Loucy (cell line): ENCODE measurements at regions not wholly inside any gene's neighbourhood (a gene's known extent, or its start where the extent isn't known, plus 50 kb on each side); places are given as distances from the start of the nearest gene placed in this dataset.

Experiments
- H2AFZ ChIP-seq: fragments of 200-600 bp; sonication (generic); 2 replicates; pipeline ENCODE4 v1.6.0; 2016; ENCODE audit warnings: antibody characterized with exemption, mild to moderate bottlenecking, low read length, moderate library complexity
- H3F3A ChIP-seq: fragments of 200-600 bp; 2 replicates; pipeline ENCODE4 v1.6.0; 2016; ENCODE audit warnings: antibody characterized with exemption, low read depth, mild to moderate bottlenecking
- H3K27me3 ChIP-seq: fragments of 200-600 bp; sonication (generic); 2 replicates; pipeline ENCODE4 v1.6.1; 2014; ENCODE audit warnings: low read length, mild to moderate bottlenecking; ENCODE audit not compliant: insufficient read depth, poor library complexity, severe bottlenecking
- H3K36me3 ChIP-seq: fragments of 200-600 bp; sonication (generic); 2 replicates; pipeline ENCODE4 v1.6.1; 2016; ENCODE audit warnings: low read length; ENCODE audit not compliant: insufficient read depth
- H3K4me1 ChIP-seq: fragments of 200-600 bp; sonication (generic); 2 replicates; pipeline ENCODE4 v1.5.1; 2014; ENCODE audit warnings: low read length, mild to moderate bottlenecking; ENCODE audit not compliant: insufficient read depth, poor library complexity, severe bottlenecking
- H3K4me2 ChIP-seq: fragments of 200-600 bp; sonication (generic); 2 replicates; pipeline ENCODE4 v1.6.0; 2014; ENCODE audit warnings: antibody characterized with exemption, low read length, low read depth, mild to moderate bottlenecking; ENCODE audit not compliant: poor library complexity, severe bottlenecking
- H3K4me3 ChIP-seq: fragments of 200-600 bp; sonication (generic); 2 replicates; pipeline ENCODE4 v1.5.1; 2014; ENCODE audit warnings: low read length, mild to moderate bottlenecking, mixed read lengths; ENCODE audit not compliant: poor library complexity, severe bottlenecking
- H3K79me2 ChIP-seq: fragments of 200-600 bp; sonication (generic); 2 replicates; pipeline ENCODE4 v1.6.1; 2014; ENCODE audit warnings: low read length; ENCODE audit not compliant: insufficient read depth
- H3K9ac ChIP-seq: fragments of 200-600 bp; sonication (generic); 2 replicates; pipeline ENCODE4 v1.6.0; 2014; ENCODE audit warnings: mild to moderate bottlenecking, low read depth, low read length, moderate library complexity; ENCODE audit not compliant: poor library complexity, severe bottlenecking
- H3K9me2 ChIP-seq: fragments of 200-600 bp; sonication (generic); replicated peaks from 2 replicates; pipeline ENCODE4 v1.6.1; 2016; ENCODE audit warnings: low read depth, low read length, mixed read lengths
- H3K9me3 ChIP-seq: fragments of 200-600 bp; sonication (generic); 2 replicates; pipeline ENCODE4 v1.6.1; 2014; ENCODE audit warnings: mild to moderate bottlenecking, antibody characterized with exemption, low read length, low read depth; ENCODE audit not compliant: insufficient read depth
- H4K20me1 ChIP-seq: fragments of 200-600 bp; sonication (generic); 2 replicates; pipeline ENCODE4 v1.6.0; 2014; ENCODE audit warnings: antibody characterized with exemption, low read length, mild to moderate bottlenecking; ENCODE audit not compliant: insufficient read depth, poor library complexity, severe bottlenecking
- CTCF ChIP-seq: fragments of 200-600 bp; sonication (generic); conservative IDR thresholded peaks from 2 replicates; pipeline ENCODE4 v1.5.1; 2014; ENCODE audit warnings: mild to moderate bottlenecking, antibody characterized with exemption, low read length
- EZH2phosphoT487 ChIP-seq: fragments of 200-600 bp; IDR thresholded peaks from 2 replicates; pipeline ENCODE4 v1.6.1; 2018; ENCODE audit warnings: antibody characterized with exemption, mild to moderate bottlenecking, moderate library complexity, borderline replicate concordance

GRCh38 chr6:169885831-169886230 lies 134.4 kb downstream of the ERMARD start:
- Histone ChIP-seq H3K4me1 (no peaks in the 10 kb centered on the region), H3K27me3 (no peaks in the 10 kb centered on the region), H3K9me2 (no peaks in the 10 kb centered on the region), H2AFZ (no peak overlapping the region), H3K79me2 (no peaks in the 10 kb centered on the region), H3K9me3 (peaks cover 28% of the 10 kb centered on the region; the same call in 1 of the 2 replicates), H3K4me2 (no peak overlapping the region), H3K36me3 (no peaks in the 10 kb centered on the region), H3F3A (no peaks in the 10 kb centered on the region), H3K4me3 (no peak overlapping the region), H4K20me1 (no peaks in the 10 kb centered on the region), H3K9ac (no peak overlapping the region)
- TF ChIP-seq EZH2phosphoT487 (no peak), CTCF (no peak)

- H3K4me3 ChIP-seq: no peak overlapping the region
- no peaks in the 10 kb centered on the region for H3K27me3 ChIP-seq
- H3K4me2 ChIP-seq: no peak overlapping the region
- H3K79me2 ChIP-seq: no peaks in the 10 kb centered on the region
- no peaks in the 10 kb centered on the region for H3K36me3 ChIP-seq
- H3F3A ChIP-seq: no peaks in the 10 kb centered on the region
- H3K9me3 ChIP-seq: peaks cover 25% of the 10 kb centered on the region; the same call in 1 of the 2 replicates
- no peaks in the 10 kb centered on the region for H4K20me1 ChIP-seq
- H3K4me1 ChIP-seq: no peaks in the 10 kb centered on the region
- no peak overlapping the region for H3K9ac ChIP-seq
- no peak for TF ChIP-seq EZH2phosphoT487
- TF ChIP-seq CTCF: no peak
- H3K9me2 ChIP-seq: no peaks in the 10 kb centered on the region
- H2AFZ ChIP-seq: no peak overlapping the region
These were observed 133.7 kb downstream of the ERMARD start for GRCh38 chr6:169885131-169885530.

- no peak overlapping the region for H3K4me2 ChIP-seq
- H3K9me3 ChIP-seq: peaks cover 25% of the 10 kb centered on the region; the same call in 1 of the 2 replicates
- H3K4me1 ChIP-seq: no peaks in the 10 kb centered on the region
- no peaks in the 10 kb centered on the region for H3K9me2 ChIP-seq
- H4K20me1 ChIP-seq: no peaks in the 10 kb centered on the region
- H3K79me2 ChIP-seq: no peaks in the 10 kb centered on the region
- no peak overlapping the region for H2AFZ ChIP-seq
- no peak overlapping the region for H3K9ac ChIP-seq
- no peaks in the 10 kb centered on the region for H3F3A ChIP-seq
- no peaks in the 10 kb centered on the region for H3K36me3 ChIP-seq
- TF ChIP-seq CTCF (no peak), EZH2phosphoT487 (no peak)
- no peak overlapping the region for H3K4me3 ChIP-seq
- H3K27me3 ChIP-seq: no peaks in the 10 kb centered on the region
These were observed 132.7 kb downstream of the ERMARD start for GRCh38 chr6:169884158-169884557.
